ENCODE measurements at regions not wholly inside any gene's neighbourhood (a gene's known extent, or its start where the extent isn't known, plus 50 kb on each side); places are given as distances from the start of the nearest gene placed in this dataset.

DNA sequence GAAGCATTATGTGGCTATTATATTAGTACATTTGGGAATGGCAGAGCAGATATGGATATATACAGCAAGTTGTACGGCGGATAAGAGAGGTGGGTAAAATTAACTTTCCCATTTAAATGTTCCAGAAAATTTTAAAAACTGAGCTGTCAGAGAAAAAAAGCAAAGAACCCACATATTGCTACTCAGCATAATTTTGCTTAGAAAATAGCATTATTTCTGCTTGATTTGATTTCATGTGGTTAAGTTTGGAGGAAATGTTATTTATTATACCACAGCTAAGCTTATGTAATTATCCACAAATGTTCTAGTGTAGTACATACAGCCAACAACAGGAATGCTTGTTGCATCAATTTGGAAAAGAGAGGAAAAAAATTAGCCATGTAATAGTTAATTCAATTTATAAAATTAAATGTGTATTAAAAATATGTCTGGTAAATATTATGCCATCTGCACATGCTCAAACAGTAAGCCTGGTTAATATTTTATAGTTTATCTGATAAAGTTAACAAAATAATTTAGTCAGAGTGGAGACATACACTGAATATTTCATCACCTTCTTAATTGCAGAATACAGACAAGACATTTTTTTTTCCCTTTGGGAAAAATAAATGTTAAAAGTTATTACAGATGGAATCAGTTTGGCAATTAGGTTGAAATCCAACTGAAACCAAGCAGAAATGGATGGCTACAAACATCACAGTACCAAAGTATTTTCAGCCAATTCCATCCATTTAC is 172.1 kb upstream of the ID4 start:
- Histone ChIP-seq H2AFZ (replicated peaks; ENCODE audit: low read length, poor library complexity) (no peak overlapping the region), H3K27me3 (ENCODE audit: control insufficient read depth, insufficient read depth, low read length) (no peaks in the 10 kb centered on the region; the same call in 1 of the 2 replicates), H3K9me1 (ENCODE audit: insufficient read depth, low read length) (no peaks in the 10 kb centered on the region), H3K9ac (ENCODE audit: low read depth, low read length) (no peak overlapping the region), H4K20me1 (ENCODE audit: insufficient read depth, low read length) (no peaks in the 10 kb centered on the region), H2BK20ac (ENCODE audit: low read depth, low read length) (no peak overlapping the region), H3K4me3 (ENCODE audit: insufficient read depth, low read depth, low read length) (no peak overlapping the region), H3K27ac (ENCODE audit: insufficient read depth, low read length) (no peak overlapping the region), H3K18ac (ENCODE audit: low read depth, low read length) (no peak overlapping the region), H4K5ac (ENCODE audit: low read depth, low read length) (no peak overlapping the region), H3K56ac (ENCODE audit: extremely low read depth, insufficient read depth, low read length) (no peak overlapping the region), H4K91ac (ENCODE audit: insufficient read depth, low read depth, low read length) (no peak overlapping the region), H3K4me1 (ENCODE audit: control insufficient read depth, insufficient read depth, low read length) (no peaks in the 10 kb centered on the region), H3K4me2 (ENCODE audit: low read depth, low read length) (no peak overlapping the region), H3K36me3 (ENCODE audit: control insufficient read depth, insufficient read depth, low read length) (no peaks in the 10 kb centered on the region), H2AK9ac (replicated peaks; ENCODE audit: low read depth, low read length, poor library complexity) (no peak overlapping the region), H2BK15ac (ENCODE audit: low read depth, low read length) (no peak overlapping the region), H2BK5ac (ENCODE audit: low read depth, low read length, poor library complexity, severe bottlenecking) (no peak overlapping the region), H3K4ac (ENCODE audit: low read depth, low read length) (no peak overlapping the region), H3K23ac (ENCODE audit: low read depth, low read length) (no peak overlapping the region), H2AK5ac (ENCODE audit: low read depth, low read length) (no peak overlapping the region), H4K8ac (ENCODE audit: low read depth in 2 of 2, low read length in 2 of 2) (no peak overlapping the region), H2BK120ac (ENCODE audit: low read depth, low read length) (no peak overlapping the region), H3K79me1 (ENCODE audit: low read depth in 1 of 2, low read length in 2 of 2) (no peaks in the 10 kb centered on the region), H3K9me3 (ENCODE audit: control insufficient read depth, insufficient read depth, low read length) (no peaks in the 10 kb centered on the region), H3K14ac (replicated peaks; ENCODE audit: low read depth, low read length) (no peak overlapping the region)
- TF ChIP-seq NFE2L2 (IDR thresholded peaks at IDR 0.05; ENCODE audit: low read depth, low read length) (no peak), POLR2A (IDR thresholded peaks at IDR 0.05; ENCODE audit: low read depth, low read length) (no peak), CHD1 (IDR thresholded peaks at IDR 0.05; ENCODE audit: low read depth, low read length) (no peak), RAD21 (IDR thresholded peaks at IDR 0.05; ENCODE audit: low read length) (no peak), MAFK (IDR thresholded peaks at IDR 0.05; ENCODE audit: low read depth, low read length) (no peak), SMC3 (IDR thresholded peaks at IDR 0.05; ENCODE audit: low read depth, low read length) (no peak), FOS (IDR thresholded peaks at IDR 0.05; ENCODE audit: low read depth, low read length) (no peak), RCOR1 (IDR thresholded peaks at IDR 0.05; ENCODE audit: insufficient replicate concordance, low read length) (no peak)
- ChIA-PET CTCF (no interaction called here), POLR2A (ENCODE audit: unreplicated experiment) (no interaction called here)
- intact Hi-C loops (cut with micrococcal nuclease), result no loop called here
- ATAC-seq (ENCODE audit: low read depth) (no peak), DNase-seq (no peak)
- in situ Hi-C loops (cut with MboI; ENCODE audit: low sequenced_read_pairs), result no loop called here
- WGBS, 2 experiments (ENCODE audit: extremely low coverage in 2 of 2, insufficient read length in 1 of 2), result no CpG with 5 or more reads among the region's 2 CpGs
- BruUV-seq (replicated peaks), result no TSS peak
- dilution Hi-C loops (cut with HindIII; ENCODE audit: low sequenced_read_pairs, unreplicated experiment), result no loop called here

Measured in IMR-90 (cell line).